ENCODE measurements at regions not wholly inside any gene's neighbourhood (a gene's known extent, or its start where the extent isn't known, plus 50 kb on each side); places are given as distances from the start of the nearest gene placed in this dataset.

DNA sequence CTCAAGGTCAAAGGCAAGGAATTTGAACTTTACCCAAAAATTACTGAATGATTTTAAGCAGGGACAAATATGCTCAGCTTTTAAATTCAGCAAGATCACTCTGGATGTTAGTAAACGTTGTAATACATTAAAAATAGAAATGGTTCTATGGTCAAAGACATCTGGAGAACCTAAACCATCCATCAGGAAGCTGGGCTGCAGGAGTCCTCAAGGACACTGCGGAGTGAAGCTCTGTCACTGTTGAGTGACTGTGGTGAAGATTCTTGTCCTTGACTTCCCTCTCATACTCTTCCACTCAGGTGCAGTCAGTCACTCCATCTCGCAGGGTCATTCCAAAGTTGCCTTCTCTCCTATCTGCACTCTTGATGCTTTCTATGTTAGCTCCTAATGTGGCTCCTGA lies 450.7 kb downstream of the FOXO1 start:
- Histone ChIP-seq H3K36me3 (ENCODE audit: control insufficient read depth, insufficient read depth, low read length) (no peaks in the 10 kb centered on the region), H3K79me2 (ENCODE audit: control insufficient read depth, insufficient read depth, low read length) (no peaks in the 10 kb centered on the region), H3K27me3 (ENCODE audit: control insufficient read depth, insufficient read depth, low read length) (no peaks in the 10 kb centered on the region), H3K4me1 (ENCODE audit: control insufficient read depth, extremely low read depth, insufficient read depth, low read length) (no peaks in the 10 kb centered on the region), H4K20me1 (ENCODE audit: control insufficient read depth, extremely low read depth, insufficient read depth, low read length) (no peaks in the 10 kb centered on the region), H3K4me3 (replicated peaks in 1 of 4; ENCODE audit: control extremely low read depth in 1 of 4, insufficient read depth in 1 of 4, low read depth in 3 of 4, low read length in 4 of 4) (no peak overlapping the region), H2AFZ (ENCODE audit: low read length) (no peak overlapping the region), H3K27ac (ENCODE audit: insufficient read depth, low read length) (no peak overlapping the region), H3K9me3 (ENCODE audit: control insufficient read depth, insufficient read depth, low read depth, low read length) (no peaks in the 10 kb centered on the region), H3K9ac (ENCODE audit: insufficient read depth, low read length) (no peak overlapping the region), H3K4me2 (ENCODE audit: extremely low read depth, insufficient read depth, low read length) (no peak overlapping the region)
- no peak for DNase-seq (ENCODE audit: low read depth in 2 of 2)
- no peak for TF ChIP-seq EZH2 (IDR thresholded peaks at IDR 0.05; ENCODE audit: low read length, missing control alignments)
- TF ChIP-seq, protein P1, sequence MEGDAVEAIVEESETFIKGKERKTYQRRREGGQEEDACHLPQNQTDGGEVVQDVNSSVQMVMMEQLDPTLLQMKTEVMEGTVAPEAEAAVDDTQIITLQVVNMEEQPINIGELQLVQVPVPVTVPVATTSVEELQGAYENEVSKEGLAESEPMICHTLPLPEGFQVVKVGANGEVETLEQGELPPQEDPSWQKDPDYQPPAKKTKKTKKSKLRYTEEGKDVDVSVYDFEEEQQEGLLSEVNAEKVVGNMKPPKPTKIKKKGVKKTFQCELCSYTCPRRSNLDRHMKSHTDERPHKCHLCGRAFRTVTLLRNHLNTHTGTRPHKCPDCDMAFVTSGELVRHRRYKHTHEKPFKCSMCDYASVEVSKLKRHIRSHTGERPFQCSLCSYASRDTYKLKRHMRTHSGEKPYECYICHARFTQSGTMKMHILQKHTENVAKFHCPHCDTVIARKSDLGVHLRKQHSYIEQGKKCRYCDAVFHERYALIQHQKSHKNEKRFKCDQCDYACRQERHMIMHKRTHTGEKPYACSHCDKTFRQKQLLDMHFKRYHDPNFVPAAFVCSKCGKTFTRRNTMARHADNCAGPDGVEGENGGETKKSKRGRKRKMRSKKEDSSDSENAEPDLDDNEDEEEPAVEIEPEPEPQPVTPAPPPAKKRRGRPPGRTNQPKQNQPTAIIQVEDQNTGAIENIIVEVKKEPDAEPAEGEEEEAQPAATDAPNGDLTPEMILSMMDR (conservative IDR thresholded peaks at IDR 0.05 in 1 of 2, IDR thresholded peaks at IDR 0.05 in 1 of 2; ENCODE audit: low read depth in 1 of 2, low read length in 2 of 2) = no peak

GRCh38 chr13:40217675-40218074 lies 448.8 kb downstream of the FOXO1 start:
- no peak overlapping the region for H3K9ac ChIP-seq (ENCODE audit: insufficient read depth, low read length)
- TF ChIP-seq, protein P1 (conservative IDR thresholded peaks at IDR 0.05 in 1 of 2, IDR thresholded peaks at IDR 0.05 in 1 of 2; ENCODE audit: low read depth in 1 of 2, low read length in 2 of 2) = no peak
- TF ChIP-seq EZH2 (IDR thresholded peaks at IDR 0.05; ENCODE audit: low read length, missing control alignments) = no peak

GRCh38 chr13:40220299-40220935 lies 446.0 kb downstream of the FOXO1 start:
- no peaks in the 10 kb centered on the region for H3K9me3 ChIP-seq (ENCODE audit: control insufficient read depth, insufficient read depth, low read depth, low read length)
- TF ChIP-seq, protein P1 (conservative IDR thresholded peaks at IDR 0.05 in 1 of 2, IDR thresholded peaks at IDR 0.05 in 1 of 2; ENCODE audit: low read depth in 1 of 2, low read length in 2 of 2) = no peak
- no peak for TF ChIP-seq EZH2 (IDR thresholded peaks at IDR 0.05; ENCODE audit: low read length, missing control alignments)
- DNase-seq (ENCODE audit: low read depth in 2 of 2) = peak; percentile 41 to 65

More at GRCh38 chr13:40217675-40218074, 448.8 kb downstream of the FOXO1 start:
- Histone ChIP-seq H4K20me1 (ENCODE audit: control insufficient read depth, extremely low read depth, insufficient read depth, low read length) (no peaks in the 10 kb centered on the region), H3K4me3 (replicated peaks in 1 of 4; ENCODE audit: control extremely low read depth in 1 of 4, insufficient read depth in 1 of 4, low read depth in 3 of 4, low read length in 4 of 4) (no peak overlapping the region), H3K9me3 (ENCODE audit: control insufficient read depth, insufficient read depth, low read depth, low read length) (no peaks in the 10 kb centered on the region), H3K4me1 (ENCODE audit: control insufficient read depth, extremely low read depth, insufficient read depth, low read length) (no peaks in the 10 kb centered on the region), H2AFZ (ENCODE audit: low read length) (no peak overlapping the region), H3K4me2 (ENCODE audit: extremely low read depth, insufficient read depth, low read length) (no peak overlapping the region), H3K36me3 (ENCODE audit: control insufficient read depth, insufficient read depth, low read length) (no peaks in the 10 kb centered on the region), H3K79me2 (ENCODE audit: control insufficient read depth, insufficient read depth, low read length) (no peaks in the 10 kb centered on the region), H3K27ac (ENCODE audit: insufficient read depth, low read length) (no peak overlapping the region), H3K27me3 (ENCODE audit: control insufficient read depth, insufficient read depth, low read length) (no peaks in the 10 kb centered on the region)
- peak in 1 of 2 donors; percentile 12 for DNase-seq (ENCODE audit: low read depth in 2 of 2)

More at GRCh38 chr13:40220299-40220935, 446.0 kb downstream of the FOXO1 start:
- Histone ChIP-seq H3K79me2 (ENCODE audit: control insufficient read depth, insufficient read depth, low read length) (no peaks in the 10 kb centered on the region), H3K4me2 (ENCODE audit: extremely low read depth, insufficient read depth, low read length) (no peak overlapping the region), H3K36me3 (ENCODE audit: control insufficient read depth, insufficient read depth, low read length) (no peaks in the 10 kb centered on the region), H3K4me3 (replicated peaks in 1 of 4; ENCODE audit: control extremely low read depth in 1 of 4, insufficient read depth in 1 of 4, low read depth in 3 of 4, low read length in 4 of 4) (no peak overlapping the region), H3K9ac (ENCODE audit: insufficient read depth, low read length) (no peak overlapping the region), H3K4me1 (ENCODE audit: control insufficient read depth, extremely low read depth, insufficient read depth, low read length) (no peaks in the 10 kb centered on the region), H2AFZ (ENCODE audit: low read length) (no peak overlapping the region), H3K27me3 (ENCODE audit: control insufficient read depth, insufficient read depth, low read length) (no peaks in the 10 kb centered on the region), H3K27ac (ENCODE audit: insufficient read depth, low read length) (no peak overlapping the region), H4K20me1 (ENCODE audit: control insufficient read depth, extremely low read depth, insufficient read depth, low read length) (no peaks in the 10 kb centered on the region)

Data from fibroblast of lung (primary cell).